Sigmoid colon (tissue), 3 donors: ENCODE measurements at regions not wholly inside any gene's neighbourhood (a gene's known extent, or its start where the extent isn't known, plus 50 kb on each side); places are given as distances from the start of the nearest gene placed in this dataset.

Experiments
- POLR2A ChIP-seq, 2 donors: fragments of 450-650 bp; IDR thresholded peaks; one replicate each; pipeline ENCODE4 v1.6.1; 2016; ENCODE audit warnings: antibody characterized with exemption in 2 of 2, mild to moderate bottlenecking in 2 of 2, moderate library complexity in 2 of 2
- TF ChIP-seq, protein P1 (sequence below), 4 experiments: fragments of 450-650 bp in 3 of 4; fragments of 200-600 bp in 1 of 4; IDR thresholded peaks; one replicate each; pipeline ENCODE4 v1.5.1; 2016 to 2019; ENCODE audit warnings: antibody characterized with exemption in 4 of 4, mild to moderate bottlenecking in 3 of 4, moderate library complexity in 2 of 4

DNA sequence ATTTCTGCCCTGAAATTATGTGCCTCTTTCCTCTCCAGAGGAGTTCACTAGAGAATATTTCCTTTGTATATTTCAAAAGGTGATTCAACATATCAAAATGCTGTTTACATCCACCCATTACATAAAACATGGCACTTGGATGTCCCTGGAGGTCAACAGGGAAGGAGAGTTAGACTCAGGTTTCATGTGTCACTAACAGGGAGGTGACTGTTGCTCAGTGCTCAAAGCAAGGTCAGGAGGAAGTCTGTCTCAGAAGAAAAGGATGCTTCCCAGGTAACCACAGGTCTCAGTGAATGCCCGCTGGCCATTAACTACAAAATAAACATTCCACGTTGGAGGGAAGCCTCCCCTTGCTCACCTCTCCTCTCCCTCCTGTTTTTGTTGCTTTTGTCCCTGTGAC is 198.6 kb downstream of the AXIN2 start:
- no peak for TF ChIP-seq POLR2A (IDR thresholded peaks at IDR 0.05)
- TF ChIP-seq, protein P1, sequence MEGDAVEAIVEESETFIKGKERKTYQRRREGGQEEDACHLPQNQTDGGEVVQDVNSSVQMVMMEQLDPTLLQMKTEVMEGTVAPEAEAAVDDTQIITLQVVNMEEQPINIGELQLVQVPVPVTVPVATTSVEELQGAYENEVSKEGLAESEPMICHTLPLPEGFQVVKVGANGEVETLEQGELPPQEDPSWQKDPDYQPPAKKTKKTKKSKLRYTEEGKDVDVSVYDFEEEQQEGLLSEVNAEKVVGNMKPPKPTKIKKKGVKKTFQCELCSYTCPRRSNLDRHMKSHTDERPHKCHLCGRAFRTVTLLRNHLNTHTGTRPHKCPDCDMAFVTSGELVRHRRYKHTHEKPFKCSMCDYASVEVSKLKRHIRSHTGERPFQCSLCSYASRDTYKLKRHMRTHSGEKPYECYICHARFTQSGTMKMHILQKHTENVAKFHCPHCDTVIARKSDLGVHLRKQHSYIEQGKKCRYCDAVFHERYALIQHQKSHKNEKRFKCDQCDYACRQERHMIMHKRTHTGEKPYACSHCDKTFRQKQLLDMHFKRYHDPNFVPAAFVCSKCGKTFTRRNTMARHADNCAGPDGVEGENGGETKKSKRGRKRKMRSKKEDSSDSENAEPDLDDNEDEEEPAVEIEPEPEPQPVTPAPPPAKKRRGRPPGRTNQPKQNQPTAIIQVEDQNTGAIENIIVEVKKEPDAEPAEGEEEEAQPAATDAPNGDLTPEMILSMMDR (IDR thresholded peaks at IDR 0.05) = no peak
